WTC11 (cell line): ENCODE measurements at regions not wholly inside any gene's neighbourhood (a gene's known extent, or its start where the extent isn't known, plus 50 kb on each side); places are given as distances from the start of the nearest gene placed in this dataset.

Experiments
- ATAC-seq: fragments of 200-7000 bp; cut with Tn5 transposase; 2 replicates; pipeline ENCODE4 v1.10.0; 2021; ENCODE audit warnings: mild to moderate bottlenecking, moderate library complexity
- CTCF ChIA-PET: fragments of 300-600 bp; sonication (Branson Sonifier 250); formaldehyde crosslinking; loops from one replicate; lab custom pipeline; 2021; ENCODE audit warnings: antibody characterized with exemption; lab: Charles Lee
- POLR2A ChIA-PET: fragments of 350-600 bp; sonication (Branson Sonifier 250); formaldehyde crosslinking; loops from one replicate; lab custom pipeline; 2021; ENCODE audit warnings: antibody characterized with exemption; lab: Charles Lee
- DNase-seq: peaks from one replicate; pipeline ENCODE4 v3.0.0; 2021; ENCODE audit warnings: low spot score
- H3K27ac Mint-ChIP-seq: 2 replicates; pipeline ENCODE4 v1.8.0; 2021; ENCODE audit warnings: mixed read lengths
- H3K27me3 Mint-ChIP-seq: 2 replicates; pipeline ENCODE4 v1.8.0; 2021; ENCODE audit warnings: low read depth, mild to moderate bottlenecking, moderate library complexity, mixed read lengths
- H3K36me3 Mint-ChIP-seq: 2 replicates; pipeline ENCODE4 v1.8.0; 2021; ENCODE audit warnings: mixed read lengths
- H3K4me1 Mint-ChIP-seq: 2 replicates; pipeline ENCODE4 v1.8.0; 2022; ENCODE audit warnings: mixed read lengths
- H3K4me3 Mint-ChIP-seq: 2 replicates; pipeline ENCODE4 v1.8.0; 2021; ENCODE audit warnings: mild to moderate bottlenecking, moderate library complexity, mixed read lengths
- H3K9me3 Mint-ChIP-seq: 2 replicates; pipeline ENCODE4 v1.8.0; 2021; ENCODE audit warnings: mixed read lengths
- FOXK1 ChIP-seq: sonication (generic); formaldehyde crosslinking; IDR thresholded peaks from 2 replicates; pipeline ENCODE4 v1.8.0; 2022; ENCODE audit warnings: mild to moderate bottlenecking, moderate library complexity, missing genetic modification reagents
- GABPB1 ChIP-seq: sonication (generic); formaldehyde crosslinking; IDR thresholded peaks from 2 replicates; pipeline ENCODE4 v1.8.1; 2023; ENCODE audit warnings: mild to moderate bottlenecking, missing genetic modification reagents
- NFYB ChIP-seq: sonication (generic); formaldehyde crosslinking; conservative IDR thresholded peaks from 2 replicates; pipeline ENCODE4 v1.8.0; 2022; ENCODE audit warnings: low read depth, missing genetic modification reagents
- TEAD1 ChIP-seq: sonication (generic); formaldehyde crosslinking; IDR thresholded peaks from 2 replicates; pipeline ENCODE4 v1.8.0; 2022; ENCODE audit warnings: mild to moderate bottlenecking, missing genetic modification reagents
- TP53 ChIP-seq: sonication (generic); formaldehyde crosslinking; IDR thresholded peaks from 2 replicates; pipeline ENCODE4 v1.8.1; 2023; ENCODE audit warnings: mild to moderate bottlenecking, missing genetic modification reagents
- ZBTB21 ChIP-seq: sonication (generic); formaldehyde crosslinking; IDR thresholded peaks from 2 replicates; pipeline ENCODE4 v1.8.1; 2023; ENCODE audit warnings: mild to moderate bottlenecking, missing genetic modification reagents, borderline replicate concordance
- ZNF263 ChIP-seq: sonication (generic); formaldehyde crosslinking; IDR thresholded peaks from 2 replicates; pipeline ENCODE4 v1.8.1; 2022; ENCODE audit warnings: low read depth, mild to moderate bottlenecking, moderate library complexity, missing genetic modification reagents
- ZNF396 ChIP-seq: fragments of 250-450 bp; sonication (Bioruptor Pico); IDR thresholded peaks from 2 replicates; pipeline ENCODE4 v1.8.0; 2021; ENCODE audit warnings: mild to moderate bottlenecking, moderate library complexity, borderline replicate concordance
- TF ChIP-seq, protein P1 (sequence below): sonication (generic); formaldehyde crosslinking; IDR thresholded peaks from 2 replicates; pipeline ENCODE4 v1.8.1; 2023; ENCODE audit warnings: mild to moderate bottlenecking, missing genetic modification reagents, borderline replicate concordance
- TF ChIP-seq, protein P2 (sequence below): sonication (generic); formaldehyde crosslinking; IDR thresholded peaks from 2 replicates; pipeline ENCODE4 v1.8.0; 2023; ENCODE audit warnings: missing genetic modification reagents, mild to moderate bottlenecking, borderline replicate concordance
- TF ChIP-seq, protein P3 (sequence below): sonication (generic); formaldehyde crosslinking; IDR thresholded peaks from 2 replicates; pipeline ENCODE4 v1.8.1; 2023; ENCODE audit warnings: mild to moderate bottlenecking, moderate library complexity, missing genetic modification reagents
- TF ChIP-seq, protein P4 (sequence below): sonication (generic); formaldehyde crosslinking; conservative IDR thresholded peaks from 2 replicates; pipeline ENCODE4 v1.8.1; 2022; ENCODE audit warnings: mild to moderate bottlenecking, missing genetic modification reagents
- TF ChIP-seq, protein P5 (sequence below): fragments of 250-450 bp; sonication (Bioruptor Pico); IDR thresholded peaks from 2 replicates; pipeline ENCODE4 v1.9.0; 2021; ENCODE audit warnings: mild to moderate bottlenecking

DNA sequence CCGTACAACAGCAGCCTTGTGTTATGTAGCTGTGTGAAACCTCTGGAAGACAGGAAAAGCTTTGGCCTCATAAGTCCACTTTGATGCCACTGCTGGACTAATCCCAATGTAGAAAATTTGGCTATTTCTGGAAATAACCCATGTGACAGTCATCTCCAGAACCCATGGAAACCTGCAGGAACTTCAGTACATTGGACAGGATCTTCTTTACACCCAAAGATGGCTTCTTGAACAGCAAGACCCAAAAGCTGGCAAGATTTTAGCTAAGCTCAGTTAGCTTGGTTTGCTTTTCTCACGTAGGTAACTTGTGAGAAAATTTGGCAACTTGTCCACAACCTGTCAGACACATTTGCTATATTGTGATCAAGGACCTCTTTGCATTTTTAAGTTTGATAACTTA, 74.8 kb upstream of the RCN1 start:
- POLR2A ChIA-PET = no interaction called here
- CTCF ChIA-PET = interaction anchor here (0.7 to 1.9 kb wide), 4 partner anchors 9 to 37 kb away, joined by 3 to 10 read pairs (median 4); no protein-coding TSS in a partner anchor

More for the DNA sequence above, 74.8 kb upstream of the RCN1 start:
- Mint-ChIP-seq H3K4me1 (no peaks in the 10 kb centered on the region), H3K9me3 (peaks cover 5% of the 10 kb centered on the region), H3K27ac (no peak overlapping the region), H3K27me3 (no peaks in the 10 kb centered on the region; the same call in 1 of the 2 replicates), H3K36me3 (no peaks in the 10 kb centered on the region), H3K4me3 (no peak overlapping the region)
- TF ChIP-seq, protein P1, sequence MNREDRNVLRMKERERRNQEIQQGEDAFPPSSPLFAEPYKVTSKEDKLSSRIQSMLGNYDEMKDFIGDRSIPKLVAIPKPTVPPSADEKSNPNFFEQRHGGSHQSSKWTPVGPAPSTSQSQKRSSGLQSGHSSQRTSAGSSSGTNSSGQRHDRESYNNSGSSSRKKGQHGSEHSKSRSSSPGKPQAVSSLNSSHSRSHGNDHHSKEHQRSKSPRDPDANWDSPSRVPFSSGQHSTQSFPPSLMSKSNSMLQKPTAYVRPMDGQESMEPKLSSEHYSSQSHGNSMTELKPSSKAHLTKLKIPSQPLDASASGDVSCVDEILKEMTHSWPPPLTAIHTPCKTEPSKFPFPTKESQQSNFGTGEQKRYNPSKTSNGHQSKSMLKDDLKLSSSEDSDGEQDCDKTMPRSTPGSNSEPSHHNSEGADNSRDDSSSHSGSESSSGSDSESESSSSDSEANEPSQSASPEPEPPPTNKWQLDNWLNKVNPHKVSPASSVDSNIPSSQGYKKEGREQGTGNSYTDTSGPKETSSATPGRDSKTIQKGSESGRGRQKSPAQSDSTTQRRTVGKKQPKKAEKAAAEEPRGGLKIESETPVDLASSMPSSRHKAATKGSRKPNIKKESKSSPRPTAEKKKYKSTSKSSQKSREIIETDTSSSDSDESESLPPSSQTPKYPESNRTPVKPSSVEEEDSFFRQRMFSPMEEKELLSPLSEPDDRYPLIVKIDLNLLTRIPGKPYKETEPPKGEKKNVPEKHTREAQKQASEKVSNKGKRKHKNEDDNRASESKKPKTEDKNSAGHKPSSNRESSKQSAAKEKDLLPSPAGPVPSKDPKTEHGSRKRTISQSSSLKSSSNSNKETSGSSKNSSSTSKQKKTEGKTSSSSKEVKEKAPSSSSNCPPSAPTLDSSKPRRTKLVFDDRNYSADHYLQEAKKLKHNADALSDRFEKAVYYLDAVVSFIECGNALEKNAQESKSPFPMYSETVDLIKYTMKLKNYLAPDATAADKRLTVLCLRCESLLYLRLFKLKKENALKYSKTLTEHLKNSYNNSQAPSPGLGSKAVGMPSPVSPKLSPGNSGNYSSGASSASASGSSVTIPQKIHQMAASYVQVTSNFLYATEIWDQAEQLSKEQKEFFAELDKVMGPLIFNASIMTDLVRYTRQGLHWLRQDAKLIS = no peak
- TF ChIP-seq ZNF396 (CRISPR knock-in tag) (no peak), FOXK1 (CRISPR knock-in tag) (no peak), TEAD1 (CRISPR knock-in tag) (no peak), NFYB (CRISPR knock-in tag) (no peak), ZNF263 (CRISPR knock-in tag) (no peak), ZBTB21 (CRISPR knock-in tag) (no peak), GABPB1 (no peak), TP53 (CRISPR knock-in tag) (no peak)
- TF ChIP-seq, protein P2, sequence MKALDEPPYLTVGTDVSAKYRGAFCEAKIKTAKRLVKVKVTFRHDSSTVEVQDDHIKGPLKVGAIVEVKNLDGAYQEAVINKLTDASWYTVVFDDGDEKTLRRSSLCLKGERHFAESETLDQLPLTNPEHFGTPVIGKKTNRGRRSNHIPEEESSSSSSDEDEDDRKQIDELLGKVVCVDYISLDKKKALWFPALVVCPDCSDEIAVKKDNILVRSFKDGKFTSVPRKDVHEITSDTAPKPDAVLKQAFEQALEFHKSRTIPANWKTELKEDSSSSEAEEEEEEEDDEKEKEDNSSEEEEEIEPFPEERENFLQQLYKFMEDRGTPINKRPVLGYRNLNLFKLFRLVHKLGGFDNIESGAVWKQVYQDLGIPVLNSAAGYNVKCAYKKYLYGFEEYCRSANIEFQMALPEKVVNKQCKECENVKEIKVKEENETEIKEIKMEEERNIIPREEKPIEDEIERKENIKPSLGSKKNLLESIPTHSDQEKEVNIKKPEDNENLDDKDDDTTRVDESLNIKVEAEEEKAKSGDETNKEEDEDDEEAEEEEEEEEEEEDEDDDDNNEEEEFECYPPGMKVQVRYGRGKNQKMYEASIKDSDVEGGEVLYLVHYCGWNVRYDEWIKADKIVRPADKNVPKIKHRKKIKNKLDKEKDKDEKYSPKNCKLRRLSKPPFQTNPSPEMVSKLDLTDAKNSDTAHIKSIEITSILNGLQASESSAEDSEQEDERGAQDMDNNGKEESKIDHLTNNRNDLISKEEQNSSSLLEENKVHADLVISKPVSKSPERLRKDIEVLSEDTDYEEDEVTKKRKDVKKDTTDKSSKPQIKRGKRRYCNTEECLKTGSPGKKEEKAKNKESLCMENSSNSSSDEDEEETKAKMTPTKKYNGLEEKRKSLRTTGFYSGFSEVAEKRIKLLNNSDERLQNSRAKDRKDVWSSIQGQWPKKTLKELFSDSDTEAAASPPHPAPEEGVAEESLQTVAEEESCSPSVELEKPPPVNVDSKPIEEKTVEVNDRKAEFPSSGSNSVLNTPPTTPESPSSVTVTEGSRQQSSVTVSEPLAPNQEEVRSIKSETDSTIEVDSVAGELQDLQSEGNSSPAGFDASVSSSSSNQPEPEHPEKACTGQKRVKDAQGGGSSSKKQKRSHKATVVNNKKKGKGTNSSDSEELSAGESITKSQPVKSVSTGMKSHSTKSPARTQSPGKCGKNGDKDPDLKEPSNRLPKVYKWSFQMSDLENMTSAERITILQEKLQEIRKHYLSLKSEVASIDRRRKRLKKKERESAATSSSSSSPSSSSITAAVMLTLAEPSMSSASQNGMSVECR (CRISPR knock-in tag) = no peak
- TF ChIP-seq, protein P3, sequence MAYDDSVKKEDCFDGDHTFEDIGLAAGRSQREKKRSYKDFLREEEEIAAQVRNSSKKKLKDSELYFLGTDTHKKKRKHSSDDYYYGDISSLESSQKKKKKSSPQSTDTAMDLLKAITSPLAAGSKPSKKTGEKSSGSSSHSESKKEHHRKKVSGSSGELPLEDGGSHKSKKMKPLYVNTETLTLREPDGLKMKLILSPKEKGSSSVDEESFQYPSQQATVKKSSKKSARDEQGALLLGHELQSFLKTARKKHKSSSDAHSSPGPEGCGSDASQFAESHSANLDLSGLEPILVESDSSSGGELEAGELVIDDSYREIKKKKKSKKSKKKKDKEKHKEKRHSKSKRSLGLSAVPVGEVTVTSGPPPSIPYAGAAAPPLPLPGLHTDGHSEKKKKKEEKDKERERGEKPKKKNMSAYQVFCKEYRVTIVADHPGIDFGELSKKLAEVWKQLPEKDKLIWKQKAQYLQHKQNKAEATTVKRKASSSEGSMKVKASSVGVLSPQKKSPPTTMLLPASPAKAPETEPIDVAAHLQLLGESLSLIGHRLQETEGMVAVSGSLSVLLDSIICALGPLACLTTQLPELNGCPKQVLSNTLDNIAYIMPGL (CRISPR knock-in tag) = no peak
- TF ChIP-seq, protein P4, sequence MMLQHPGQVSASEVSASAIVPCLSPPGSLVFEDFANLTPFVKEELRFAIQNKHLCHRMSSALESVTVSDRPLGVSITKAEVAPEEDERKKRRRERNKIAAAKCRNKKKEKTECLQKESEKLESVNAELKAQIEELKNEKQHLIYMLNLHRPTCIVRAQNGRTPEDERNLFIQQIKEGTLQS (CRISPR knock-in tag) = no peak
- TF ChIP-seq, protein P5, sequence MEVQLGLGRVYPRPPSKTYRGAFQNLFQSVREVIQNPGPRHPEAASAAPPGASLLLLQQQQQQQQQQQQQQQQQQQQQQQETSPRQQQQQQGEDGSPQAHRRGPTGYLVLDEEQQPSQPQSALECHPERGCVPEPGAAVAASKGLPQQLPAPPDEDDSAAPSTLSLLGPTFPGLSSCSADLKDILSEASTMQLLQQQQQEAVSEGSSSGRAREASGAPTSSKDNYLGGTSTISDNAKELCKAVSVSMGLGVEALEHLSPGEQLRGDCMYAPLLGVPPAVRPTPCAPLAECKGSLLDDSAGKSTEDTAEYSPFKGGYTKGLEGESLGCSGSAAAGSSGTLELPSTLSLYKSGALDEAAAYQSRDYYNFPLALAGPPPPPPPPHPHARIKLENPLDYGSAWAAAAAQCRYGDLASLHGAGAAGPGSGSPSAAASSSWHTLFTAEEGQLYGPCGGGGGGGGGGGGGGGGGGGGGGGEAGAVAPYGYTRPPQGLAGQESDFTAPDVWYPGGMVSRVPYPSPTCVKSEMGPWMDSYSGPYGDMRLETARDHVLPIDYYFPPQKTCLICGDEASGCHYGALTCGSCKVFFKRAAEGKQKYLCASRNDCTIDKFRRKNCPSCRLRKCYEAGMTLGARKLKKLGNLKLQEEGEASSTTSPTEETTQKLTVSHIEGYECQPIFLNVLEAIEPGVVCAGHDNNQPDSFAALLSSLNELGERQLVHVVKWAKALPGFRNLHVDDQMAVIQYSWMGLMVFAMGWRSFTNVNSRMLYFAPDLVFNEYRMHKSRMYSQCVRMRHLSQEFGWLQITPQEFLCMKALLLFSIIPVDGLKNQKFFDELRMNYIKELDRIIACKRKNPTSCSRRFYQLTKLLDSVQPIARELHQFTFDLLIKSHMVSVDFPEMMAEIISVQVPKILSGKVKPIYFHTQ = no peak
- ATAC-seq (no peak), DNase-seq (no peak)
